OCI-LY3 (cell line): ENCODE measurements at regions not wholly inside any gene's neighbourhood (a gene's known extent, or its start where the extent isn't known, plus 50 kb on each side); places are given as distances from the start of the nearest gene placed in this dataset.

ENCODE experiments used
- H2AFZ ChIP-seq: fragments of 200-600, 300-600 bp; shearing (Covaris generic); 2 replicates; pipeline ENCODE4 v1.6.0; 2014; ENCODE audit warnings: antibody characterized with exemption, low read depth, low read length
- H3K27ac ChIP-seq: fragments of 200-600, 300-600 bp; sonication (generic); 2 replicates; pipeline ENCODE4 v1.5.1; 2014; ENCODE audit warnings: mild to moderate bottlenecking, low read length, moderate library complexity, mixed read lengths
- H3K27me3 ChIP-seq: fragments of 200-600, 300-600 bp; sonication (generic); 2 replicates; pipeline ENCODE4 v1.6.1; 2014; ENCODE audit warnings: low read depth, low read length, mixed read lengths
- H3K36me3 ChIP-seq: fragments of 200-600, 300-600 bp; sonication (generic); replicated peaks from 2 replicates; pipeline ENCODE3; 2014; ENCODE audit warnings: low read depth, low read length, mixed read lengths
- H3K4me1 ChIP-seq: fragments of 300-600, 200-600 bp; sonication (generic); 2 replicates; pipeline ENCODE4 v1.6.1; 2014; ENCODE audit warnings: low read length, mixed read lengths
- H3K4me2 ChIP-seq: fragments of 200-600, 300-600 bp; sonication (generic); 2 replicates; pipeline ENCODE4 v1.6.1; 2014; ENCODE audit warnings: low read length, mixed read lengths
- H3K4me3 ChIP-seq: fragments of 300-600, 200-600 bp; sonication (generic); 2 replicates; pipeline ENCODE4 v1.5.1; 2014; ENCODE audit warnings: antibody characterized with exemption, mild to moderate bottlenecking, low read length, moderate library complexity
- H3K79me2 ChIP-seq: fragments of 300-600, 200-600 bp; shearing (Covaris generic); 2 replicates; pipeline ENCODE4 v1.6.1; 2014; ENCODE audit warnings: mild to moderate bottlenecking, low read length, mixed read lengths
- H3K9ac ChIP-seq: fragments of 300-600, 200-600 bp; shearing (Covaris generic); 2 replicates; pipeline ENCODE4 v1.6.0; 2014; ENCODE audit warnings: mild to moderate bottlenecking, low read length, moderate library complexity
- H3K9me3 ChIP-seq: fragments of 200-600, 300-600 bp; shearing (Covaris generic); 2 replicates; pipeline ENCODE4 v1.6.1; 2014; ENCODE audit warnings: low read length, mixed read lengths; ENCODE audit not compliant: insufficient read depth
- H4K20me1 ChIP-seq: fragments of 200-600, 300-600 bp; sonication (generic); 2 replicates; pipeline ENCODE4 v1.6.1; 2016; ENCODE audit warnings: low read length, mixed read lengths; ENCODE audit not compliant: insufficient read depth
- CTCF ChIP-seq: fragments of 200-600, 300-600 bp; sonication (generic); IDR thresholded peaks from 2 replicates; pipeline ENCODE4 v1.5.1; 2014; ENCODE audit warnings: antibody characterized with exemption, low read length, low read depth
- EZH2phosphoT487 ChIP-seq: fragments of 200-600 bp; shearing (Covaris generic); IDR thresholded peaks from 2 replicates; pipeline ENCODE4 v1.6.1; 2018; ENCODE audit warnings: antibody characterized with exemption, mixed run types, low read depth

- no peak for TF ChIP-seq EZH2phosphoT487
- TF ChIP-seq CTCF: no peak; the same call in 1 of the 2 replicates
- H3K36me3 ChIP-seq: no peaks in the 10 kb centered on the region
- H3K9ac ChIP-seq: no peak overlapping the region
- H2AFZ ChIP-seq: no peak overlapping the region
- no peaks in the 10 kb centered on the region for H3K79me2 ChIP-seq
- H4K20me1 ChIP-seq: no peaks in the 10 kb centered on the region
- H3K4me2 ChIP-seq: no peak overlapping the region
- H3K4me3 ChIP-seq: no peak overlapping the region
- peaks cover 15% of the 10 kb centered on the region; the same call in 1 of the 2 replicates for H3K27me3 ChIP-seq
- 0 out of 2 replicates have a peak, but pooled peaks cover 4% of the 10 kb centered on the region for H3K9me3 ChIP-seq
- H3K27ac ChIP-seq: no peak overlapping the region
- peaks cover 23% of the 10 kb centered on the region for H3K4me1 ChIP-seq
Observed at GRCh38 chr1:221154932-221155331, 275.7 kb downstream of the HLX start.

GRCh38 chr1:221157026-221157761, 278.0 kb downstream of the HLX start:
- peaks cover 32% of the 10 kb centered on the region for H3K4me1 ChIP-seq
- H3K27ac ChIP-seq: no peak overlapping the region
- H3K4me2 ChIP-seq: peak overlapping the region; percentile 38
- H4K20me1 ChIP-seq: no peaks in the 10 kb centered on the region
- peaks cover 15% of the 10 kb centered on the region; the same call in 1 of the 2 replicates for H3K27me3 ChIP-seq
- TF ChIP-seq CTCF: no peak
- TF ChIP-seq EZH2phosphoT487: no peak
- H3K4me3 ChIP-seq: peak overlapping the region; percentile 18; the same call in 1 of the 2 replicates
- H3K9ac ChIP-seq: no peak overlapping the region
- H3K79me2 ChIP-seq: no peaks in the 10 kb centered on the region
- H3K9me3 ChIP-seq: no peaks in the 10 kb centered on the region
- no peaks in the 10 kb centered on the region for H3K36me3 ChIP-seq
- H2AFZ ChIP-seq: no peak overlapping the region

GRCh38 chr1:221159608-221160007, 280.4 kb downstream of the HLX start:
- Histone ChIP-seq H4K20me1 (no peaks in the 10 kb centered on the region), H3K27me3 (peaks cover 29% of the 10 kb centered on the region), H3K9ac (no peak overlapping the region), H3K27ac (no peak overlapping the region), H3K4me3 (no peak overlapping the region), H3K4me2 (no peak overlapping the region), H3K4me1 (peaks cover 52% of the 10 kb centered on the region), H3K79me2 (no peaks in the 10 kb centered on the region), H2AFZ (no peak overlapping the region), H3K9me3 (no peaks in the 10 kb centered on the region), H3K36me3 (no peaks in the 10 kb centered on the region)
- no peak for TF ChIP-seq EZH2phosphoT487
- TF ChIP-seq CTCF: no peak

GRCh38 chr1:221161571-221162041, 282.4 kb downstream of the HLX start:
- no peaks in the 10 kb centered on the region for H3K79me2 ChIP-seq
- TF ChIP-seq CTCF: no peak
- no peak for TF ChIP-seq EZH2phosphoT487
- no peaks in the 10 kb centered on the region for H3K9me3 ChIP-seq
- H3K4me1 ChIP-seq: peaks cover 71% of the 10 kb centered on the region
- no peak overlapping the region for H3K4me3 ChIP-seq
- no peak overlapping the region for H3K4me2 ChIP-seq
- no peak overlapping the region for H3K9ac ChIP-seq
- H3K36me3 ChIP-seq: no peaks in the 10 kb centered on the region
- H2AFZ ChIP-seq: no peak overlapping the region
- H3K27me3 ChIP-seq: peaks cover 39% of the 10 kb centered on the region
- no peak overlapping the region for H3K27ac ChIP-seq
- no peaks in the 10 kb centered on the region for H4K20me1 ChIP-seq
